Activated CD8-positive, alpha-beta T cell treated with anti-CD3 and anti-CD28 coated beads for 36 hours (primary cell): ENCODE measurements at regions not wholly inside any gene's neighbourhood (a gene's known extent, or its start where the extent isn't known, plus 50 kb on each side); places are given as distances from the start of the nearest gene placed in this dataset.

ENCODE experiments used
- ATAC-seq: fragments of 200-7000 bp; cut with Tn5 transposase; one replicate; pipeline ENCODE4 v1.10.0; 2021; ENCODE audit warnings: mild to moderate bottlenecking, moderate library complexity
- CTCF ChIA-PET: fragments of 350-600 bp; sonication (Branson Sonifier 250); formaldehyde crosslinking; loops from one replicate; lab custom pipeline; 2021; ENCODE audit warnings: antibody characterized with exemption; lab: Charles Lee
- POLR2A ChIA-PET: fragments of 350-600 bp; sonication (Branson Sonifier 250); formaldehyde crosslinking; loops from one replicate; lab custom pipeline; 2021; ENCODE audit warnings: antibody characterized with exemption; lab: Charles Lee
- DNase-seq: peaks from one replicate; pipeline ENCODE4 v3.0.0-alpha.2; 2020
- H3K27ac Mint-ChIP-seq: one replicate; pipeline ENCODE4 v1.8.0; 2021; ENCODE audit warnings: mild to moderate bottlenecking, mixed read lengths
- H3K27me3 Mint-ChIP-seq: one replicate; pipeline ENCODE4 v1.8.0; 2021; ENCODE audit warnings: mixed read lengths
- H3K36me3 Mint-ChIP-seq: one replicate; pipeline ENCODE4 v1.8.0; 2021; ENCODE audit warnings: low read depth, mixed read lengths
- H3K4me1 Mint-ChIP-seq: one replicate; pipeline ENCODE4 v1.8.0; 2021; ENCODE audit warnings: low read depth, mixed read lengths
- H3K4me3 Mint-ChIP-seq: one replicate; pipeline ENCODE4 v1.8.0; 2021; ENCODE audit warnings: mild to moderate bottlenecking, moderate library complexity, mixed read lengths
- H3K9me3 Mint-ChIP-seq: one replicate; pipeline ENCODE4 v1.8.0; 2021; ENCODE audit warnings: mixed read lengths
- CTCF ChIP-seq: fragments of 200-600 bp; IDR thresholded peaks from one replicate; pipeline ENCODE4 v1.8.0; 2022; ENCODE audit warnings: antibody characterized with exemption, mild to moderate bottlenecking
- intact Hi-C: fragments of 100-400 bp; cut with micrococcal nuclease; formaldehyde crosslinking; loops from one replicate; pipeline ENCODE4 v1.10.0; 2022

GRCh38 chr10:2955064-2955463, 112.3 kb upstream of the PFKP start:
- no peak overlapping the region for H3K27ac Mint-ChIP-seq
- no peak for ATAC-seq
- no peaks in the 10 kb centered on the region for H3K36me3 Mint-ChIP-seq
- H3K9me3 Mint-ChIP-seq, result peaks cover 5% of the 10 kb centered on the region
- ChIA-PET CTCF (interaction anchor here (0.8 kb wide), 1 partner anchor 27 kb away, joined by 4 read pairs; no protein-coding TSS in a partner anchor), POLR2A (no interaction called here)
- no peak overlapping the region for H3K4me3 Mint-ChIP-seq
- H3K4me1 Mint-ChIP-seq, result peaks cover 4% of the 10 kb centered on the region
- peaks cover 24% of the 10 kb centered on the region for H3K27me3 Mint-ChIP-seq
- no peak for TF ChIP-seq CTCF
- DNase-seq, result no peak
- intact Hi-C loops, result no loop called here

- ChIA-PET POLR2A (no interaction called here), CTCF (no interaction called here)
- Mint-ChIP-seq H3K4me1 (peaks cover 15% of the 10 kb centered on the region), H3K27me3 (peaks cover 23% of the 10 kb centered on the region), H3K36me3 (no peaks in the 10 kb centered on the region), H3K4me3 (no peak overlapping the region), H3K9me3 (peaks cover 5% of the 10 kb centered on the region), H3K27ac (no peak overlapping the region)
- intact Hi-C loops, result no loop called here
- ATAC-seq (no peak), DNase-seq (no peak)
- no peak for TF ChIP-seq CTCF
These were observed 113.9 kb upstream of the PFKP start for GRCh38 chr10:2953495-2953894.

- DNase-seq, result no peak
- CTCF ChIA-PET, result no interaction called here
- no peak overlapping the region for H3K27ac Mint-ChIP-seq
- no peaks in the 10 kb centered on the region for H3K36me3 Mint-ChIP-seq
- intact Hi-C loops, result no loop called here
- H3K4me3 Mint-ChIP-seq, result no peak overlapping the region
- peaks cover 21% of the 10 kb centered on the region for H3K4me1 Mint-ChIP-seq
- POLR2A ChIA-PET, result no interaction called here
- no peak for ATAC-seq
- TF ChIP-seq CTCF, result no peak
- peaks cover 24% of the 10 kb centered on the region for H3K27me3 Mint-ChIP-seq
- H3K9me3 Mint-ChIP-seq, result peaks cover 4% of the 10 kb centered on the region
These were observed 116.0 kb upstream of the PFKP start for GRCh38 chr10:2951235-2951835.

DNA sequence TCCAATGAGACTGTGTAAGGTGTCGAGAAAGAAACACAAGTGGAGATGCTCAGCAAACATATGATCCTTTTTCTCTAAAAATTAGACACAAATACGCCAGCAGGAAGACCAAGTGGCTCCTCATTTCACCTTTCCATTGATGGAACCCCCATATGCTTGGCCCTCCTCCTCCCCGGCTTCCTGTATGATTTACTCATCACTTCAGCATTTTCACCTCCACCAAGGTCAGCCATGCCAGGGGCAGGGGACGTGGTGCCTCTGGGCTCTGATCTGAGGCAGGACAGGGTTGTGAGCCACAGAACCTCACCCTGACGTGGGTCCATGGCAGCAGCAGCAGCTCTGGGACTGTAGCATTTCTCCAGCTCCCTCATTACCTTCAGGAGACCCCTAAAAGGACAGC, 116.8 kb upstream of the PFKP start:
- no peaks in the 10 kb centered on the region for H3K36me3 Mint-ChIP-seq
- H3K27me3 Mint-ChIP-seq, result peaks cover 28% of the 10 kb centered on the region
- ChIA-PET CTCF (no interaction called here), POLR2A (no interaction called here)
- H3K27ac Mint-ChIP-seq, result no peak overlapping the region
- H3K4me1 Mint-ChIP-seq, result peaks cover 21% of the 10 kb centered on the region
- DNase-seq (no peak), ATAC-seq (no peak)
- intact Hi-C loops, result no loop called here
- no peak for TF ChIP-seq CTCF
- no peaks in the 10 kb centered on the region for H3K9me3 Mint-ChIP-seq
- no peak overlapping the region for H3K4me3 Mint-ChIP-seq

GRCh38 chr10:2949948-2950354, 117.4 kb upstream of the PFKP start:
- DNase-seq, result peak; percentile 57
- ATAC-seq, result peak; percentile 57
- Mint-ChIP-seq H3K4me3 (no peak overlapping the region), H3K9me3 (no peaks in the 10 kb centered on the region), H3K36me3 (no peaks in the 10 kb centered on the region), H3K4me1 (peaks cover 21% of the 10 kb centered on the region), H3K27ac (no peak overlapping the region), H3K27me3 (peaks cover 28% of the 10 kb centered on the region)
- intact Hi-C loops, result no loop called here
- ChIA-PET POLR2A (no interaction called here), CTCF (no interaction called here)
- TF ChIP-seq CTCF, result no peak
